PC-3 (cell line): ENCODE measurements at regions not wholly inside any gene's neighbourhood (a gene's known extent, or its start where the extent isn't known, plus 50 kb on each side); places are given as distances from the start of the nearest gene placed in this dataset.
"Not testable (repeated sequence)": the region's sequence is repeated elsewhere in the genome, so short reads cannot be mapped to it uniquely, and the experiment has no call there.

Source experiments
- ATAC-seq: fragments of 200-7000 bp; cut with Tn5 transposase; 2 replicates; pipeline ENCODE4 v1.9.1; 2020; ENCODE audit warnings: mild to moderate bottlenecking, moderate library complexity
- BruUV-seq: library from RNA; stranded (reverse); fragments of 400-500 nt; replicated peaks from 2 replicates; lab custom pipeline; 2021; lab: Mats Ljungman, UMichigan
- CTCF ChIA-PET: fragments of 300-600 bp; sonication (Branson Sonifier 250); formaldehyde crosslinking; loops from one replicate; lab custom pipeline; 2022; ENCODE audit warnings: antibody characterized with exemption; lab: Charles Lee
- POLR2A ChIA-PET: fragments of 300-600 bp; sonication (Branson Sonifier 250); formaldehyde crosslinking; loops from one replicate; lab custom pipeline; 2022; ENCODE audit warnings: antibody characterized with exemption; ENCODE audit not compliant: unreplicated experiment; lab: Charles Lee
- DNase-seq: peaks from one replicate; pipeline ENCODE4 v3.0.0-alpha.2; 2015
- H2AFZ ChIP-seq: fragments of 300-600 bp; sonication (generic); 2 replicates; pipeline ENCODE4 v1.6.0; 2016; ENCODE audit warnings: antibody characterized with exemption, low read length
- H3F3A ChIP-seq: fragments of 300-600 bp; sonication (generic); one replicate; pipeline ENCODE4 v1.6.0; 2017; ENCODE audit warnings: antibody characterized with exemption, low read length, control low read depth, mild to moderate bottlenecking; ENCODE audit not compliant: unreplicated experiment
- H3K27ac ChIP-seq: fragments of 300-600 bp; sonication (generic); 2 replicates; pipeline ENCODE4 v1.5.1; 2016; ENCODE audit warnings: mild to moderate bottlenecking, low read length
- H3K27me3 ChIP-seq: fragments of 300-600 bp; sonication (generic); 2 replicates; pipeline ENCODE4 v1.6.1; 2016; ENCODE audit warnings: low read length, mixed read lengths
- H3K36me3 ChIP-seq: fragments of 300-600 bp; sonication (generic); 2 replicates; pipeline ENCODE4 v1.6.1; 2016; ENCODE audit warnings: low read depth, mixed run types, low read length, mixed read lengths
- H3K4me1 ChIP-seq: fragments of 300-600 bp; sonication (generic); 2 replicates; pipeline ENCODE4 v1.5.1; 2016; ENCODE audit warnings: low read length; ENCODE audit not compliant: insufficient read depth
- H3K4me2 ChIP-seq: fragments of 300-600 bp; sonication (generic); 2 replicates; pipeline ENCODE4 v1.6.0; 2016; ENCODE audit warnings: low read length
- H3K4me3 ChIP-seq: fragments of 300-600 bp; sonication (generic); 2 replicates; pipeline ENCODE4 v1.5.1; 2016; ENCODE audit warnings: mild to moderate bottlenecking, low read length, mixed read lengths
- H3K79me2 ChIP-seq: fragments of 300-600 bp; sonication (generic); 2 replicates; pipeline ENCODE4 v1.6.1; 2017; ENCODE audit warnings: low read length, mixed read lengths
- H3K9ac ChIP-seq: fragments of 300-600 bp; sonication (generic); 2 replicates; pipeline ENCODE4 v1.6.0; 2016; ENCODE audit warnings: mild to moderate bottlenecking, low read length
- H3K9me2 ChIP-seq: fragments of 300-600 bp; sonication (generic); replicated peaks from 2 replicates; pipeline ENCODE4 v1.6.1; 2016; ENCODE audit warnings: mixed run types, low read length, mixed read lengths
- H3K9me3 ChIP-seq: fragments of 300-600 bp; sonication (generic); 2 replicates; pipeline ENCODE4 v1.6.1; 2016; ENCODE audit warnings: low read length, mixed read lengths
- H4K20me1 ChIP-seq: fragments of 300-600 bp; sonication (generic); 2 replicates; pipeline ENCODE4 v1.6.1; 2016; ENCODE audit warnings: low read length, mixed read lengths
- EZH2 ChIP-seq: fragments of 300-600 bp; sonication (generic); IDR thresholded peaks from one replicate; pipeline ENCODE4 v1.6.1; 2017; ENCODE audit warnings: antibody characterized with exemption, mild to moderate bottlenecking, low read length; ENCODE audit not compliant: unreplicated experiment
- EZH2phosphoT487 ChIP-seq: fragments of 300-600 bp; sonication (generic); IDR thresholded peaks from 2 replicates; pipeline ENCODE4 v1.6.1; 2018; ENCODE audit warnings: mild to moderate bottlenecking, antibody characterized with exemption, low read length, borderline replicate concordance
- intact Hi-C: fragments of 100-400 bp; cut with micrococcal nuclease; formaldehyde crosslinking; loops from 2 replicates; pipeline ENCODE4 v1.9.0; 2023
- TF ChIP-seq, protein P1 (sequence below): fragments of 300-600 bp; sonication (generic); conservative IDR thresholded peaks from 2 replicates; pipeline ENCODE4 v1.5.1; 2017; ENCODE audit warnings: antibody characterized with exemption, low read depth, mild to moderate bottlenecking, low read length

DNA sequence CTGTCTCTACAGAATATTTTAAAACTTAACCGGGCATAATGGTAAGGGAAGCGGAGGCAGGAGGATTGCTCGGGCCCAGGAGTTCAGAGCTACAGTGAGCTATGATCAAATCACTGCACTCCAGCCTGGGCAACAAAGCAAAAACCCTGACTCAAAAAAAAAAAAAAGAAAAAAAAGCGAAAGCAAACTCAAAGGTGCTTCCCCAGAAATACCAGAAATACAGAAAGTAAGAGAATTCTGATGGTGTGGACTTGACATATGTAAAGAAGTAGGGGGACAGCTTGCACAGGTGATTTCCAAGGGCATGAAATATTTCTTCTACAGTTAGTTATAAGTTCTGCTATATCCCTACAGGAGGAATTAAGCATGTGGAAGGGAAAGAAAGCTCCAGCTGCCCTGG lies 69.7 kb upstream of the APBB1IP start:
- no peak overlapping the region for H3K4me3 ChIP-seq
- H4K20me1 ChIP-seq = no peaks in the 10 kb centered on the region
- no peaks in the 10 kb centered on the region for H3K4me1 ChIP-seq
- no peak overlapping the region for H3K4me2 ChIP-seq
- DNase-seq (no peak), ATAC-seq (no peak)
- no peaks in the 10 kb centered on the region for H3K9me3 ChIP-seq
- POLR2A ChIA-PET = no interaction called here
- intact Hi-C loops = no loop called here
- no TSS peak for BruUV-seq
- no peaks in the 10 kb centered on the region for H3K36me3 ChIP-seq
- CTCF ChIA-PET = no interaction called here
- no peaks in the 10 kb centered on the region for H3K27me3 ChIP-seq
- no peak overlapping the region for H2AFZ ChIP-seq
- H3K79me2 ChIP-seq = no peaks in the 10 kb centered on the region
- H3K27ac ChIP-seq = no peak overlapping the region
- H3F3A ChIP-seq = no peaks in the 10 kb centered on the region
- H3K9ac ChIP-seq = no peak overlapping the region
- no peaks in the 10 kb centered on the region for H3K9me2 ChIP-seq
- TF ChIP-seq, protein P1, sequence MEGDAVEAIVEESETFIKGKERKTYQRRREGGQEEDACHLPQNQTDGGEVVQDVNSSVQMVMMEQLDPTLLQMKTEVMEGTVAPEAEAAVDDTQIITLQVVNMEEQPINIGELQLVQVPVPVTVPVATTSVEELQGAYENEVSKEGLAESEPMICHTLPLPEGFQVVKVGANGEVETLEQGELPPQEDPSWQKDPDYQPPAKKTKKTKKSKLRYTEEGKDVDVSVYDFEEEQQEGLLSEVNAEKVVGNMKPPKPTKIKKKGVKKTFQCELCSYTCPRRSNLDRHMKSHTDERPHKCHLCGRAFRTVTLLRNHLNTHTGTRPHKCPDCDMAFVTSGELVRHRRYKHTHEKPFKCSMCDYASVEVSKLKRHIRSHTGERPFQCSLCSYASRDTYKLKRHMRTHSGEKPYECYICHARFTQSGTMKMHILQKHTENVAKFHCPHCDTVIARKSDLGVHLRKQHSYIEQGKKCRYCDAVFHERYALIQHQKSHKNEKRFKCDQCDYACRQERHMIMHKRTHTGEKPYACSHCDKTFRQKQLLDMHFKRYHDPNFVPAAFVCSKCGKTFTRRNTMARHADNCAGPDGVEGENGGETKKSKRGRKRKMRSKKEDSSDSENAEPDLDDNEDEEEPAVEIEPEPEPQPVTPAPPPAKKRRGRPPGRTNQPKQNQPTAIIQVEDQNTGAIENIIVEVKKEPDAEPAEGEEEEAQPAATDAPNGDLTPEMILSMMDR = no peak
- TF ChIP-seq EZH2phosphoT487 = no peak
- no peak for TF ChIP-seq EZH2

GRCh38 chr10:26372513-26373354 lies 65.4 kb upstream of the APBB1IP start:
- H3K9me2 ChIP-seq = no peaks in the 10 kb centered on the region
- CTCF ChIA-PET = no interaction called here
- H3F3A ChIP-seq = no peaks in the 10 kb centered on the region
- ATAC-seq (no peak), DNase-seq (no peak)
- H3K36me3 ChIP-seq = no peaks in the 10 kb centered on the region
- no peaks in the 10 kb centered on the region for H3K79me2 ChIP-seq
- POLR2A ChIA-PET = no interaction called here
- BruUV-seq = no TSS peak
- H3K9ac ChIP-seq = no peak overlapping the region
- H3K27ac ChIP-seq = no peak overlapping the region
- no peaks in the 10 kb centered on the region for H3K9me3 ChIP-seq
- no peak overlapping the region for H3K4me3 ChIP-seq
- no peak overlapping the region for H3K4me2 ChIP-seq
- intact Hi-C loops = no loop called here
- H3K4me1 ChIP-seq = no peaks in the 10 kb centered on the region
- H3K27me3 ChIP-seq = no peaks in the 10 kb centered on the region
- TF ChIP-seq EZH2 = no peak
- TF ChIP-seq, protein P1 = no peak
- no peak for TF ChIP-seq EZH2phosphoT487
- H4K20me1 ChIP-seq = no peaks in the 10 kb centered on the region
- no peak overlapping the region for H2AFZ ChIP-seq

- Histone ChIP-seq H3K4me1 (no peaks in the 10 kb centered on the region), H3K27me3 (no peaks in the 10 kb centered on the region), H3K9me2 (no peaks in the 10 kb centered on the region), H3K9ac (no peak overlapping the region), H3K9me3 (no peaks in the 10 kb centered on the region), H3F3A (no peaks in the 10 kb centered on the region), H3K36me3 (no peaks in the 10 kb centered on the region), H2AFZ (no peak overlapping the region), H3K4me3 (no peak overlapping the region), H4K20me1 (no peaks in the 10 kb centered on the region), H3K4me2 (no peak overlapping the region), H3K79me2 (no peaks in the 10 kb centered on the region), H3K27ac (no peak overlapping the region)
- CTCF ChIA-PET = no interaction called here
- BruUV-seq = no TSS peak
- DNase-seq (no peak), ATAC-seq (no peak)
- no peak for TF ChIP-seq EZH2phosphoT487
- TF ChIP-seq, protein P1 = no peak
- no peak for TF ChIP-seq EZH2
- intact Hi-C loops = no loop called here
- POLR2A ChIA-PET = no interaction called here
Observed at GRCh38 chr10:26374426-26374825, 63.7 kb upstream of the APBB1IP start.

DNA sequence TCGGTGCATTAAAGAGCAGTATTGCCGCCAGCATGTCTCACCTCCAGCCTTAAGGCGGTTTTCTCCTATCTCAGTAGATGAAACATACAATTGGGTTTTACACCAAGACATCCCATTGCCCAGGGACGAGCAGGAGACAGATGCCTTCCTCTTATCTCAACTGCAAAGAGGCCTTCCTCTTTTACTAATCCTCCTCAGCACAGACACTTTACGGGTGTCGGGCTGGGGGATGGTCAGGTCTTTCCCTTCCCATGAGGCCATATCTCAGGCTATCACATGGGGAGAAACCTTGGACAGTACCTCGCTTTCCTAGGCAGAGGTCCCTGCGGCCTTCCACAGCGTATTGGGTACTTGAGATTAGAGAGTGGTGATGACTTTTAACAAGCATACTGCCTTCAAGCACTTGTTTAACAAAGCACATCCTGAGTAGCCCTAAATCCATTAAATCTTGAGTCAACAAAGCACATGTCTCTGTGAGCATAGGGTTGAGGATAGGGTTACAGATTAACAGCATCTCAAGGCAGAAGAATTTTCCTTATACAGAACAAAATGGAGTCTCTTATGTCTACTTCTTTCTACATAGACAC lies 60.8 kb upstream of the APBB1IP start:
- H2AFZ ChIP-seq, H3K4me1 ChIP-seq, H3K79me2 ChIP-seq, H3K4me2 ChIP-seq, H3K36me3 ChIP-seq, H3K9ac ChIP-seq, intact Hi-C loops, H3K4me3 ChIP-seq, CTCF ChIA-PET, H3F3A ChIP-seq, H3K27me3 ChIP-seq, DNase-seq, ATAC-seq, H3K9me2 ChIP-seq, H3K9me3 ChIP-seq, H3K27ac ChIP-seq, BruUV-seq, H4K20me1 ChIP-seq, POLR2A ChIA-PET: not testable (repeated sequence)
